ENCODE measurements at regions not wholly inside any gene's neighbourhood (a gene's known extent, or its start where the extent isn't known, plus 50 kb on each side); places are given as distances from the start of the nearest gene placed in this dataset.

DNA sequence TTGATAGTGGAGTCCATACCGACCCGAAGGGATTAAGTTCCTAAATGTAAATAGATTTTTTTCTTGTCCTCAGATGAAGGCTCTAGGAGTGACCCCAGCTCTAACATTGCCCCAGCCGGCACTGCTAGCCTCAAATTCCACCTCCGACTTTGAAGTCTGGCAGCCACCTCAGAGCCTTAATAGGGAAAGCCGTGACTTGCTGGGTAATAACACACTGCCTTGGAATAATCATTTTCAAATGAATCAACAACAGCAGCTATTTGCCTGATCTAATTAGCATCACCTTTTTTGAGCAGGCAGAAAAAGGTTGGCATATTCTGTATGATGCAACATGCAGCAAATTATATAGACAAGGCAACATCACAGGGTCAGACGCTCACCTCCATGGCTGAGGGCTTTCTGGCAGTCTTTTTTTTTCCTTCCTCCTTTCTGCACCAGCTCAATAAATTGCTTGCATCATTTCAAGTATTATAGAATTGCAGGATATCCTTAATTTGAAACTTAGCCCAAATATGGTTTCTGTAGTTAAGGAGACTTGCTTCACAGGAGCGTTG lies 276.5 kb upstream of the ATP5MC3 start:
- TF ChIP-seq CTCF (IDR thresholded peaks at IDR 0.05; ENCODE audit: insufficient read depth, low read depth, low read length) (no peak), EZH2 (IDR thresholded peaks at IDR 0.05; ENCODE audit: insufficient read depth, low read length) (no peak)
